ENCODE measurements at regions not wholly inside any gene's neighbourhood (a gene's known extent, or its start where the extent isn't known, plus 50 kb on each side); places are given as distances from the start of the nearest gene placed in this dataset.

GRCh38 chr15:81645470-81645869 lies 271.5 kb upstream of the TMC3 start:
- no peaks in the 10 kb centered on the region for H3K9me3 ChIP-seq (replicated peaks; ENCODE audit: control insufficient read depth, insufficient read depth, low read length)
- no peak for FAIRE-seq

More at GRCh38 chr15:81645470-81645869, 271.5 kb upstream of the TMC3 start:
- intact Hi-C loops (cut with micrococcal nuclease) (no loop called here), dilution Hi-C loops (cut with MboI; ENCODE audit: extremely low pct_ligation_motif_present, low sequenced_read_pairs) (no loop called here)
- Histone ChIP-seq H3K36me3 (ENCODE audit: control insufficient read depth in 2 of 2, extremely low read depth in 1 of 2, insufficient read depth in 2 of 2, low read length in 2 of 2) (no peaks in the 10 kb centered on the region), H3K4me3 (replicated peaks in 1 of 3; ENCODE audit: insufficient read depth in 1 of 3, low read depth in 1 of 3, low read length in 3 of 3) (no peak overlapping the region), H3K4me2 (ENCODE audit: insufficient read depth, low read length) (no peak overlapping the region), H3K9me1 (replicated peaks; ENCODE audit: control insufficient read depth, extremely low read depth, insufficient read depth, low read length) (no peaks in the 10 kb centered on the region), H3K79me2 (ENCODE audit: control insufficient read depth, insufficient read depth, low read length) (no peaks in the 10 kb centered on the region), H3K4me1 (ENCODE audit: control insufficient read depth, extremely low read depth, insufficient read depth, low read length) (no peaks in the 10 kb centered on the region), H3K27me3 (ENCODE audit: control insufficient read depth in 2 of 2, insufficient read depth in 2 of 2, low read length in 2 of 2) (no peaks in the 10 kb centered on the region), H4K20me1 (replicated peaks; ENCODE audit: control insufficient read depth, extremely low read depth, insufficient read depth, low read length) (no peaks in the 10 kb centered on the region), H2AFZ (ENCODE audit: low read depth, low read length) (no peak overlapping the region), H3K27ac (ENCODE audit: insufficient read depth, low read depth, low read length) (no peak overlapping the region), H3K9ac (replicated peaks; ENCODE audit: extremely low read depth, insufficient read depth, low read length) (no peak overlapping the region)
- ChIA-PET CTCF (no interaction called here), POLR2A (no interaction called here)
- no peak for DNase-seq (ENCODE audit: low read depth, low spot score)
- BruUV-seq (replicated peaks) = no TSS peak
- no peak for TF ChIP-seq MAX (IDR thresholded peaks at IDR 0.05; ENCODE audit: insufficient read depth, insufficient read length)
- TF ChIP-seq FOS (IDR thresholded peaks at IDR 0.05; ENCODE audit: borderline replicate concordance, insufficient read depth, low read length) = no peak
- no peak for TF ChIP-seq POLR2A (IDR thresholded peaks at IDR 0.05; ENCODE audit: low read depth, low read length)
- TF ChIP-seq JUN (IDR thresholded peaks at IDR 0.05; ENCODE audit: borderline replicate concordance, insufficient read depth, insufficient read length, low read depth) = no peak
- TF ChIP-seq EZH2 (IDR thresholded peaks at IDR 0.05; ENCODE audit: borderline replicate concordance, low read depth, low read length, severe bottlenecking) = no peak
- TF ChIP-seq GATA2 (IDR thresholded peaks at IDR 0.05; ENCODE audit: insufficient read depth, insufficient read length, low read depth, low read length) = no peak
- TF ChIP-seq CTCF (IDR thresholded peaks at IDR 0.05; ENCODE audit: extremely low read depth in 1 of 2, insufficient read depth in 1 of 2, low read depth in 1 of 2, low read length in 2 of 2) = no peak
- TF ChIP-seq MYC (IDR thresholded peaks at IDR 0.05; ENCODE audit: low read depth, low read length) = no peak
- TF ChIP-seq POLR2AphosphoS5 (IDR thresholded peaks at IDR 0.05; ENCODE audit: insufficient read depth, low read depth, low read length) = no peak
